Ammon's horn (tissue), 1 donor: ENCODE measurements at regions not wholly inside any gene's neighbourhood (a gene's known extent, or its start where the extent isn't known, plus 50 kb on each side); places are given as distances from the start of the nearest gene placed in this dataset.

Source experiments
- DNase-seq: peaks from one replicate; pipeline ENCODE4 v3.0.0-alpha.2; 2016; ENCODE audit warnings: low spot score

DNA sequence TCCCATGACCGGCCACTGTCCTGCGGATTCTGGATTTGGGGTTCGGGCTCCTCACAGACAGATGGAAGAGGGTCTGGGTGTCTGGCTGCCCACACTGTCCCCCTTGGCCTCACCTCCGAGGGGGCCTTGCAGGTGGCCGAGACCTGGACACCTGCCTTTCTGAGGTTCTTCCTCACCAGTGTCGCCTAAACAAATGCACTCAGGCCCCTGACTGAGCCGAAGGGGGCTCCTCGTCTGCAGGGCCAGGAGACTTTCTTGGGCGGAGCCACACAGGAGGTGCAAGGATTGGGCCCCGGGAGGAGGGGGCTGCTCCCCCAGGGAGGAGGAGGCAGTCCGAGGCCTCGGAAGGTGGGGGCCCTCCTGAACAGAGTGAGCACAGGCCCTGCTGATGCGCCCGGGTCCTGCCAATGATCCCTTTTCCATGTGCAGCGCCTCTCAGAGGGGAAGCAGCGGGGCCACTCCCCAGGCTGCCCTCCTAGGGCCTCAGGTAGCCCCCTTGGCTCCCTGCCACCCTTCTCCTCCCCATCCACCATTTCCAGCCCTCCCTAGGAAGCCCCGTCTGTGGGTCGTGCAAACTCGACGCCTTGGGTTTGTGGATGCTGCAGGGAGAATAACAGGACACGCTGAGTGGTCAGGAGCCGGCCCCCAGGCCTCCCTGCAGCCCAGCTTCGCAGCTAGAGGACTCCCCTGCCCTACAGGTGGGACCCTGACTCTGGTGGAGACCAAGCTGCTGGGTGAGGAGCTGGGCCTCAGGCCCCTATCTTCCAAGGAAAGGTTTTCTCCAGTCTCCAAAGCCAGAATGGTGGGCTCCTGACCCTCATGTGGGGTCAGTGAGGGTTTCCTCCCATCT lies 63.4 kb upstream of the ZNF469 start:
- no peak for DNase-seq

GRCh38 chr16:88320947-88321634 lies 61.7 kb upstream of the ZNF469 start:
- DNase-seq = no peak

GRCh38 chr16:88321635-88322499 lies 60.9 kb upstream of the ZNF469 start:
- no peak for DNase-seq

GRCh38 chr16:88322500-88322970 lies 60.2 kb upstream of the ZNF469 start:
- DNase-seq = no peak

DNA sequence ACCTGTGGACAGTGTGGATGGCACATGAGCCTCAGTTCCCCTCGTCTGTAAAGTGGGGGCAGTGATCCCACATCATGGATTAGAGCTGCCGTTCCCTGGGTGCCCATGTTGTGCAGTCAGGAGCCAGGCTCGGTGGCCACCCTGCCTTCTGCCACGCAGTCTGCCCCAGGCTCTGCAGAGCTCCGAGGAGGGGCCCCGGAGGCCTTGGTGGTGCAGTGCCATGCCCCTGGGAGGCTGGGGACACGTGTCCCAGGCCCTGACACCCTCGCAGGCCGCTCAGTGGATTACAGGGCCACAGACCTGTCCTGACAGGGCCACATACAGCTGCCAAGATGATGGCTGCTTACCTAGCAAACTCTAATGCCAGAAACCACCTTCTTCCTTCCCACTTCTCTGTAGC lies 59.7 kb upstream of the ZNF469 start:
- no peak for DNase-seq

- DNase-seq = no peak
Observed at GRCh38 chr16:88323546-88324330, 59.0 kb upstream of the ZNF469 start.

- DNase-seq = no peak
Observed at GRCh38 chr16:88325087-88325750, 57.5 kb upstream of the ZNF469 start.

GRCh38 chr16:88325976-88326375 lies 56.8 kb upstream of the ZNF469 start:
- no peak for DNase-seq

DNA sequence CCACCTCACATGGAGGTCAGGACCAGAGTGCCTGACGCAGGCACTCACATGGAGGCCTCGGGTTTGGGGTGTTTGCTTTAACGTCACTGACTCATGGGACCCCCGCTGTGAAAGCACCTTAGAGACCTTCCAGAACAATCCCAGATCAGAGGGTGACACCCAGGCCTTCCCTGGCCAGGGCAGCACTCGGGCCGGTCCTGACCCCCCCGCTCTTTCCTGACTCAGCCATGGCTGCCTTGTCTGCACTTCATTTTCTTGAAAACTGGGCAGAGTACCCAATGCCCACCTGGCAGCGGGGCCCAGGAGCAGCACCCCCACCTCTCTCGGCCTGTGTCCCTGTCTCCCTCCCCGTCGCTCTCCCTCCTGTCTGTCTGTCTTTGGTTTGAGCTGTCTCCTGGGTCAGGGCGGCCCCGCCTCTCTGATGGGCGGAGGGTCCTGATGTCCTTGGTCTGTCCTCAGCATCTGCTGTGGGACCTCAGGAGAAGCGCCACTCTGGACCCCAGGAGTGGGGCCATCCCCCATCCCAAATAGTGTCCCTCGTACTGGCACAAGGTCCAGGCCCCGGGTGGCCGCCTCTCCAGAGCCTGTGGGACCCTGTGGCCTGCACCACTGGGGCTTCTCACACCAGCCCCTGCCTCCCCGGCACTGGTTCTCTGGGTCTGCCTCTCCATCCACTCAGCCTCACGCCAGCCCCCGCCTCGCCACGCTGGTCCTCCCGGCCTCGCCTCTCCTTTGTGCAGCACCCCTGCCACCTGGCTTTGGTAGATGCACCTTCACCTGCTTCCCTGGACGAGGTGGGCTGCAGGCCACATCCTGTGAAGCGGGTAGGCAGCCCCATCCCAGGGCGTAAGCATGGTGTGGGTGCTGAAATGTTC lies 55.9 kb upstream of the ZNF469 start:
- no peak for DNase-seq

DNA sequence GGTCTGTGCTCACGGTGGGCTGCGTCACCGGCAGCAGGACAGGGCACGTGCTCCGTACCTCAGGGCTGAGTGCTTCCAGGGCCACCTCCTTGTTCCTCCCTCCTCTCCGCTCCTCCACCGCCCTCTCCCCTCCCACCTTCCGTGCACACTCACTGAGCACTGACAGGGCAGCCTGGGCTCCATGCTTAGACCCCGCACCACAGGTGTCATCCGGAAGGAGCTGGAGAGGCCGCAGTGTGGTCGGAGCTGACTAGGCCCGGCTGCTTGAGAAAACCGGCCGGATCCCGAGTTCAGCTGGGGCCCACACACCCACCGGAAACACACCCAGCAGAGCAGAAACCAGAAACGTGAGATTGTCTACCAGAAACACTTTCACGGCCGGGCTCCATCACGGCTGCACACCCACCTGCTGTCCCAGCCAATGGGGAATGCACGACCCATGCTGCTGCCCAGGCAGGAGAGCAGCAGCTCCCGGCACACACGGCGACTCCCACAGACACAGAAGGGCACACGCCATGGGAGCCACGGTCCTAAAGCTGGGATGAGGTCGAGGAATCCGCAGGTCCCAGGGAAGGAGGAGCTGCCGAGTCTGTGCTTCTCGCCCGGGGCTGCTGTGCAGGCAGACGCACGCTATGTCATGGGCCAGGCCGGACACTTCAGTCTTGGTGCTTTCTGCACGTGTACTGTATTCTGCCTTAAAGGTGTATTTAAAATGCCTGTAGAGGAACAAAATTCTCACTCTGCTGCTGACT lies 55.0 kb upstream of the ZNF469 start:
- DNase-seq = no peak

GRCh38 chr16:88328313-88328980 lies 54.3 kb upstream of the ZNF469 start:
- no peak for DNase-seq

DNA sequence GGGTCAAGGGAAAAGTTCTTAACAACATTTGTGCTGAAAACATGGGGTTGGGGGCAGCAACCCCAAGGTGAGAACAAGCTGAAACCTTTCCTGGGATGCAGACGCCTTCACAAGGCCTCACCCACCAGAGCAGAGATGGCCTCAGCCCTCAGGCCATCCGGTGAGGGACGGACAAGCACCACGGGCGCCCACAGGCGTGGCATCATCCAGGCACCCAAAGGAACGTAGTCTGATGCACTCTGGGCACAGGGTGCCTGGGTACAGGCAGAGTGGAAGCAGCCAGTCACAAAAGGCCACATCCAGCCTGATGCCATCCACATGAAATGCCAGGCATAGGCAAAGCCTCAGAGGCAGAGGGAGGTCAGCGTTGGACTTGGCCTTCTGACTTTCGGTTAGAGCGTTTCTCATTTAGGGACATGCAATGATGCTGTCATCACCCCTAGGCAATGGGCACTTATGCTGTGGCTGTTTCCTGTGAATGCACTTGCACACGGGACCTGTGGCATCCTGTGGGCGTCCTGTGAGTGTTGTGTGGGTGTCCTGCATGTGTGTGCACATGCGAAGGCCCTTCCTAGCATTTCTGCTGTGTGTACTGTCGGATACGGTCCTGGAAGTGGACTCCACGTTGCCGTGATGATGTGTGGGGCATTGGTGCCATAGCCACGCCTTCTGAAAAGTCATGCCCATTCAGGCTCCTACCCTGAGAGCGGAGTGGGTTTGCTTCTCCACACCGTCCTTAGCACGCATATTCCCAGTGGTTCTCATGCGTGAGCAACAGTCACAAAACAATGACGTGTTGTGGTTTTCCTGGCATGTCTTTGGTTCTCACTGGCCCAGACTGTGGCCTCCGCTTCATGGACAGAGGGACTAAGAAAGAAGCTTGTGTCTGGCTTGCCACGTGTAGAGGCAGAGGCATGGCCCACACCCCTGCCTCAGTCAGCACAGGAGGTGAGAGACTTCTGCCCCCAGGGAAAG lies 52.7 kb upstream of the ZNF469 start:
- no peak for DNase-seq

DNA sequence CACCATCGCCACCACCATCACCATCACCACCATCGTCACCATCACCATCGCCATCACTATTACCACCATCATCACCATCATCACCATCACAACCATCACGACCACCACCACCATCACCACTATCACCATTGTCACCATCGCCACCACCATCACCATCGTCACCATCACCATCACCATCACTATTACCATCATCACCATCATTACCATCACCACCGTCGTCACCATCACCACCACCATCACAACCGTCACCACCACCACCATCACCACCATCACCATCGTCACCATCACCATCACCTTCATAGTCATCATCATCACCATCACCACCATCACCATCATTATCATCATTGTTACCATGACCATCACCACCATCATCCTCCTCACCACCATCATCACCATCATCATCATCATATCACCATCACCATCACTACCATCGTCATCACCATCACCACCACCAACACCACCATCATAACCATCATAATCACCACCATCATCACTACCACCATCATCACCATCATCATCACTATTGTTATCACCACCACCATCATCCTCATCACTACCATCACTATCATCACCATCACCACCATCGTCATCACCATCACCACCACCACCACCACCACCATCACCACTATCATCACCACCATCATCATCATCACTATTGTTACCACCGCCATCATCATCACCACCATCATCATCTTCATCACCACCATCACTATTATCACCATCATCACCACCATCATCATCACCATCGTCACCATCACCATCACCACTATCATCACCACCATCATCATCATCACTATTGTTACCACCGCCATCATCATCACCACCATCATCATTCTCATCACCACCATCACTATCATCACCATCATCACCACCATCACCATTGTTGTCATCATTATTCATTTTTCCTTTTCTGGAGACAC lies 51.5 kb upstream of the ZNF469 start:
- no peak for DNase-seq

DNA sequence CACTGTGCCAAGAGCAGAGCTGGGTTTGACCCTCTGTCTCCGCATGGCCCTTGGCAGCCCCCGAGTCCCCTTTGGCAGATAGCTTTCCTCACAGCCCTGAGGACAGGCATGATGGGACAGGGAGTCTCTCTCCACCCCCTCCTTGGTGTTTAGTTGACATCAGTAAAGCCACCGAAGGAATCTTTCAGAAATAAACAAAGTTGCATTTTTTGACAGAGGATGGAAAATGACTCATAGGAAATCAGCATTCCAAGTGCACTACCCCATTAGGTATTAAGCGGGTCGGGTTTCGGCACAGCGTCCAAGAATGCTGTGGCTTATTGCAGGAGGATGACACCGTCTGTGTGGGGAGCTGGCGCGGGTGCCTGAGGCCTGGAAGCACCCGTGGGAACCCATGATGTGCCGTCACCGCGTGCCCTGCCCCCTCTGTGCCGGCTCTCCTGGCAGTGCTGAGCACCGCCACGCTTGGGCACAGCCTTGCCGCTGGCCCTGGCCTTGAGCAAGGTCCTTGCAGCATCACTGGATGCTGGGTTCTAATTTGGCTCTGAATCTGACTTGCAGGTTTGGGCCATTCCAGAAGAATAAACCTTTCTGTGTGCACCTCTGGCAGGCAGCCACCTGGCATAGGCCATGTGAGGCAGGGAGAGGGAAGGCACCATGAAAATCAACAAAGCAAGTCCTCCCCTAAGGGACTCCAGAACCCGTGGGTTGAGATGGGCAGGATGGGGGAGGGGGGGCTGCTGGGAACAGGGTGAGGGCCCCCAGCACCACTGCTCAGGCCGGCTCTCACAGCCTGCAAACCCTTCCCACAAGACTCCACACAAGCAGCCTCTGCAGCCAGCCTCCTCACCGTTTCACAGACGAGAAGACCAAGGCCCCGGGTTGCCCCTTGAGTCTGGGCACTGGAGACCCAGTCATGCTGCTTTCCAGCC lies 50.5 kb upstream of the ZNF469 start:
- peak; percentile 30 for DNase-seq
